Activated T-cell treated with anti-CD3 and anti-CD28 coated beads, Interleukin-2, amount 50 U/mL, for 4 hours (primary cell): ENCODE measurements at regions not wholly inside any gene's neighbourhood (a gene's known extent, or its start where the extent isn't known, plus 50 kb on each side); places are given as distances from the start of the nearest gene placed in this dataset.

Source experiments
- ATAC-seq, 2 donors: fragments of 200-7000 bp; cut with Tn5 transposase; one replicate each; pipeline ENCODE4 v1.10.0; 2021
- DNase-seq: peaks from one replicate; pipeline ENCODE4 v3.0.0-alpha.2; 2020
- H3K27me3 Mint-ChIP-seq: one replicate; pipeline ENCODE4 v1.8.0; 2021; ENCODE audit warnings: low read depth, mixed read lengths
- H3K36me3 Mint-ChIP-seq: one replicate; pipeline ENCODE4 v1.8.0; 2022; ENCODE audit warnings: mixed read lengths; ENCODE audit not compliant: insufficient read depth
- H3K4me1 Mint-ChIP-seq: one replicate; pipeline ENCODE4 v1.8.0; 2021; ENCODE audit warnings: low read depth, mixed read lengths
- H3K4me3 Mint-ChIP-seq: one replicate; pipeline ENCODE4 v1.8.0; 2021; ENCODE audit warnings: mild to moderate bottlenecking, moderate library complexity, mixed read lengths
- H3K9me3 Mint-ChIP-seq: one replicate; pipeline ENCODE4 v1.8.0; 2021; ENCODE audit warnings: mixed read lengths

DNA sequence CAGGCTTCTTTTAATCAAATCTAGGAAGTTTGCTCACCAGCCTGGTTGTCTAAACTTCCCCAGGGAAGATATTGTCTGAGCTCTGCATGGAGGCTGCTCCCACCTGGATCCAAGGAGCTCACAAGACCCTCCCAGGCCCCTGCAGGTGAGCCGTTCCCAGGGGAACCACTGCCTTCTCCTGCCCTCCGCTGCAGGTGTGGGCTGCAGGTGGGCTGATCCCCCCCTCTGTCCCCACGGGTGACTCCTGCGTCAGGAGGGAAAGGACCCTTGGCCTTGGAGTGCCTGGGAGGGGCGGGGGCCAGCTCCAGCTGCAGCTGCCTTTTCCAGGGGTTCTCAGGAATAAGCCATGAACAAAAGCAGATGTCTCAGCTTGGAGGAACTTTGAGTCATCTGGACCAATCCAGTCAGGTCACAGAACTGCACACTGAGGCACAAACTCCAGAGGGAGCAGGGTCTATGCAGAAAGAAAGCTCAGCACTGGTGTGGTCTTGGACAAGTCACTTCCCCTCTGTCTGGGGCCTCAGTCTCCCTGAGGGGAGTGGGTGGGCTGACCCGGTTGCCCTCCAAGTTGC is 246.6 kb upstream of the RTL1 start:
- Mint-ChIP-seq H3K4me3 (no peak overlapping the region), H3K27me3 (peaks cover 7% of the 10 kb centered on the region), H3K9me3 (peaks cover 28% of the 10 kb centered on the region), H3K36me3 (no peaks in the 10 kb centered on the region), H3K4me1 (no peaks in the 10 kb centered on the region)
- no peak for ATAC-seq
- no peak for DNase-seq

DNA sequence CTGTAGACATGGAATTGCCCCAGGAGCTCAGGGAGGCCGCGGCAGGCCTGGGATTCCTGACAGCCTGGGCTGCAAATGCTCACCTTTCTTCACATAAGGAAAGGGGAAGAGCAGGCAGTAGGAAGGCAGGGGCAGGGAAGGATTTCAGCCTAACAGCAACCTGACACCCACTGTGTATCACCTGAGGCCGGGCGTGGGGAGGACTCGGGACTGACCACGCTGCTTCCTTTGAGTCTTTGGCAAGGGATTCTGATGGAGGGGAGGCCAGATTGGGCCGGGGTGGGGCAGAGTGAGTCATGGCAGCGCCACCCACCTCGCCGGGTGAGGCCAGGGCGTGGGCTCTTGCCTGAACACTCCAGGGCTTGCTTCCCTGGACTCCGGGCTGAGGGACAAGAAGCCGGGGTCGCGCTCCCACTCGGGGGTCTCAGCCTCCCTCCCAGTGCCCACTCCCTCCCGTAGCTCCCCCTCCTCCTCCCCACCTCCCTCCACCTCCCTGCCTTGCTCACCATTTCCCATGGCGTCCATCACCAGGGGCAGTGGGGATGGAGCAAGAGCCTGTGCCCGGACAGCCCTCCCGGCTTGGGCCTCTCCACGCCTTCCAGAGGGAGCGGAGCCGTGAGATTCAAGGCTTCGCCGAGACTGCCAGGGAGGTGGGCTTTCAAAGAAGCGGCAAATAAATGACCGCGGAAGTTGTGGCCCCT is 247.9 kb upstream of the RTL1 start:
- ATAC-seq = no peak
- no peak for DNase-seq
- H3K36me3 Mint-ChIP-seq = no peaks in the 10 kb centered on the region
- H3K4me3 Mint-ChIP-seq = no peak overlapping the region
- peaks cover 14% of the 10 kb centered on the region for H3K27me3 Mint-ChIP-seq
- peaks cover 20% of the 10 kb centered on the region for H3K9me3 Mint-ChIP-seq
- no peaks in the 10 kb centered on the region for H3K4me1 Mint-ChIP-seq

DNA sequence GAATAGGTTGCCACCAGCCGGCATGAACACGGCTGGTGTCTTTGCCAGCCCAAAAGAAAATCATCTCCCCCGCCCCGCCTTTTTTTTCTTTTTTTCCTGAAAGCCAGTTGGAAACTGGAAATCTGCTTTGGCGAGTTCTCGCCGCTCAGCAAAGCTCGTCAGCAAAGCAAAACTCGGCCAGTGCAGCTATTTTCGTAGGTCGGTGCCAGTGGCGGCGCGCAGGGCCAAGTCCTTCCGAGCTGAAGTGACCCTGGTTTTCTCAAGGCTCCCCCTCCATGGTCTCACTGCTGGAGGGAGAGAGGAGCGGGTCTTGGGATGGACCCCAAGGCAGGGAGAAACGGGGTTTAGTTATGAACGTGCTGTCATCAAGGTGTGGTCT is 248.4 kb upstream of the RTL1 start:
- Mint-ChIP-seq H3K4me3 (no peak overlapping the region), H3K36me3 (no peaks in the 10 kb centered on the region), H3K4me1 (no peaks in the 10 kb centered on the region), H3K9me3 (peaks cover 20% of the 10 kb centered on the region), H3K27me3 (peaks cover 14% of the 10 kb centered on the region)
- ATAC-seq (no peak), DNase-seq (no peak)

DNA sequence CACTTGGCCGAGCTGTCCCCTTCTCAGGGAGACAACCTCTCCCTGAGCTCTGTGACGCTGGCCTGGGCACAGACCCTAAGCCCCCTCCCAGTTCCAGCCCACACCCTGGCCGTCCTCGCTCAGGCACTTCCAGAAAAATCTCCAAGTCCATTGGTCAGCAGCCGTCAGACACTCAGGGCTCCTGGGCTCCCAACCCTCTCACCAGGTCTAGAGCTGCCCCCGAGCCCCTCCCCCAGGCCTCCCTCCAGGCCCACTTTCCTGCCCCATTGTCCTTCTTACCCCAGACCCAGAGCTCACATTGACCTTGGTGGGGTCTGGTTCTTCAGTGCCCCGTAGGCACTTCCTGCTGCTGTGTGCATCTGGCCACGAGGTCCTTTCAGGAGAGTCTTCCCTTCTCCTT is 249.3 kb upstream of the RTL1 start:
- H3K9me3 Mint-ChIP-seq = peaks cover 11% of the 10 kb centered on the region
- ATAC-seq = no peak
- peaks cover 14% of the 10 kb centered on the region for H3K27me3 Mint-ChIP-seq
- no peak for DNase-seq
- H3K4me3 Mint-ChIP-seq = no peak overlapping the region
- no peaks in the 10 kb centered on the region for H3K36me3 Mint-ChIP-seq
- no peaks in the 10 kb centered on the region for H3K4me1 Mint-ChIP-seq

DNA sequence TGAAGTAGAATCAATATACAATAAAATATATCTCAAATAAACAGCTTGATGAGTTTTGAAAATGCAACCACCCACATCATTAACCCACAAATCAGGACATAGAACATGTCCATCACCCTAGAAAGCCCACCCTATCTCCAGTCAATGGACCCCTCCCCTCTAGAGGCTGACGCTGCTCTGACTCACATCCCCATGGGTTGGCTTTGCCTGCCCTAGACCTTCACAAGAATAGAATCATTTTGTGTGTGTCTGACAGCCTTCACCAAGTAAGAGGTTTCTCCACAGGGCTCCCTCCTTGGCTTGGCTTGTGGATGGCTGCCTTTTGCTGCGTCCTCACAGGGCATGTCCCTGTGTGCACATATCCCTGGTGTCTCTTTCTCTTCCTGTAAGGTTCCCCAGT is 250.2 kb upstream of the RTL1 start:
- Mint-ChIP-seq H3K36me3 (no peaks in the 10 kb centered on the region), H3K4me3 (no peak overlapping the region), H3K27me3 (peaks cover 14% of the 10 kb centered on the region), H3K4me1 (no peaks in the 10 kb centered on the region), H3K9me3 (peaks cover 4% of the 10 kb centered on the region)
- ATAC-seq (no peak), DNase-seq (no peak)

DNA sequence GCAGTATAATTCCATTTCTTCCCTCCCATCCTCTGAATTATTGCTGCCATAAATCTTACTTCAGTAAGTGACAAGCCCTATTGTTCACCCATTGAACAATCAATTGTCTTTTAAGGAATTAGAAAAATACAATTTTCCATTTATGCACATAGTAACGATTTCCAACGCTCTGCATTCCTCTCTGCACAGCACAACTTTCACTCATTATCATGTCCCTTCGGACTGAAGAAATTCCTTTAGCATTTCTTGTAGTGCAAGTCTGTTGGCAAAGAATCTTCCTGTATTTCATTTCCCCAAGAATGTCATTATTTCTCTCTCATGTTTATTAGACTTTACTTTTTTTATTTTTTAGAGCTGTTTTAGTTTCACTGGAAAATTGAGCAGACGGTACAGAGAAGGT is 252.1 kb upstream of the RTL1 start:
- no peaks in the 10 kb centered on the region for H3K4me1 Mint-ChIP-seq
- H3K9me3 Mint-ChIP-seq = no peaks in the 10 kb centered on the region
- H3K4me3 Mint-ChIP-seq = no peak overlapping the region
- H3K36me3 Mint-ChIP-seq = no peaks in the 10 kb centered on the region
- ATAC-seq (no peak), DNase-seq (no peak)
- H3K27me3 Mint-ChIP-seq = peaks cover 17% of the 10 kb centered on the region

DNA sequence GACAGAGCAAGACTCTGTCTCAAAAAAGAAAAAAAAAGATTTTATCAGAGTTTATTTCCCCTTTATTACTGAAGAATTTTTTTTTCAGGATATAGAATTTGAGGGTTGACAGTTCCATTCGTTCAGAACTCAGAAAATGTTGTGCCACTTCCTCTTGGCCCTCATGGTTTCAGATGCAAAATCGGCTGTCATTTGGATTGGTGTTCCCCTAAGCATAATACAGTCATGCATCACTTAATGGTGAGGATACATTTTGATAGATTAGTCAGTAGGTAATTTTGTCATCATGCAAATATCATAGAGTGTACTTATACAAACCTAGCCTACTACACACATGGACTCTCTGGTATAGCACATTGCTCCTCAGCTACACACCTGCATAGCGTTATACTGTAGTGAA is 263.9 kb upstream of the RTL1 start:
- no peak for DNase-seq
- ATAC-seq = no peak
- Mint-ChIP-seq H3K9me3 (peaks cover 26% of the 10 kb centered on the region), H3K4me1 (no peaks in the 10 kb centered on the region), H3K27me3 (peaks cover 8% of the 10 kb centered on the region), H3K4me3 (no peak overlapping the region), H3K36me3 (no peaks in the 10 kb centered on the region)

DNA sequence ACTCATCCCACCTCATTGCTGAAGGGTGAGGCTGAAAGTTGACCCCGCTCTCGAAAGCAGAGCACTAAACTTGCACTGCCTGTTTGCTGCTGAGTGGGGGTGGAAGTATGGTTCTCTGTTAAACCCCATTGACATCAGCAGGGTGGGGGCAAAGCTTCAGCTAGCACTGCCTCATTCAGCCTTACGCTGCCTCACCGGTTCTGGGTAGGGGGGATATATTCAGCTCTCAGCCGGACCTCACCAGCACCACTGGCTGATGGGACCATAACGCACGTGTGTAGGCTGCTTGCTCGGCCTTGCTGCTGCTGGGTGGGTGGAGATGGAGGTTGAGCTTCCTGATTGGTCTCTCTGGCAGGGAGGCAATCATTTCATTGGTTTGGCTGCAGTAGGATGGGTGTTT is 265.7 kb upstream of the RTL1 start:
- no peak for ATAC-seq
- Mint-ChIP-seq H3K27me3 (peaks cover 10% of the 10 kb centered on the region), H3K36me3 (no peaks in the 10 kb centered on the region), H3K9me3 (peaks cover 26% of the 10 kb centered on the region), H3K4me3 (no peak overlapping the region), H3K4me1 (no peaks in the 10 kb centered on the region)
- no peak for DNase-seq

DNA sequence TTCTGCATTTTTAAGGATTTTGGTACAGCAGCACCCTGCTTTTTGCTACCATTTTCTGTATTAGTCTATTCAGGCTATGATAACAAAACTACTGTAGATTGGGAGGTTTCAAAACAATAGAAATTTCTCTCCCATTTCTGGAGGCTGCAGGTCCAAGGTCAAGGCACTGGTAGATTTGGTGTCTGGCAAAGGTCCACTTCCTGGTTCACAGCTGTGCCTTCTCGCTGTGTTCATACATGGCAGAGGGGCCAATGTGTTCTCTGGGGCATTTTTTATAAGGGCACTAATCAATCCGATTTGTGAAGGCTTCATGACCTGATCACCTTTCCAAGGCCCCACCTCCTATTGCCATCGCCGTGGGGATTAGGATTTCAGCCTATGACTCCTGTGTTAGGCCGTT is 268.1 kb upstream of the RTL1 start:
- peaks cover 16% of the 10 kb centered on the region for H3K9me3 Mint-ChIP-seq
- ATAC-seq = no peak
- DNase-seq = no peak
- H3K27me3 Mint-ChIP-seq = peaks cover 10% of the 10 kb centered on the region
- no peaks in the 10 kb centered on the region for H3K4me1 Mint-ChIP-seq
- no peak overlapping the region for H3K4me3 Mint-ChIP-seq
- H3K36me3 Mint-ChIP-seq = no peaks in the 10 kb centered on the region

DNA sequence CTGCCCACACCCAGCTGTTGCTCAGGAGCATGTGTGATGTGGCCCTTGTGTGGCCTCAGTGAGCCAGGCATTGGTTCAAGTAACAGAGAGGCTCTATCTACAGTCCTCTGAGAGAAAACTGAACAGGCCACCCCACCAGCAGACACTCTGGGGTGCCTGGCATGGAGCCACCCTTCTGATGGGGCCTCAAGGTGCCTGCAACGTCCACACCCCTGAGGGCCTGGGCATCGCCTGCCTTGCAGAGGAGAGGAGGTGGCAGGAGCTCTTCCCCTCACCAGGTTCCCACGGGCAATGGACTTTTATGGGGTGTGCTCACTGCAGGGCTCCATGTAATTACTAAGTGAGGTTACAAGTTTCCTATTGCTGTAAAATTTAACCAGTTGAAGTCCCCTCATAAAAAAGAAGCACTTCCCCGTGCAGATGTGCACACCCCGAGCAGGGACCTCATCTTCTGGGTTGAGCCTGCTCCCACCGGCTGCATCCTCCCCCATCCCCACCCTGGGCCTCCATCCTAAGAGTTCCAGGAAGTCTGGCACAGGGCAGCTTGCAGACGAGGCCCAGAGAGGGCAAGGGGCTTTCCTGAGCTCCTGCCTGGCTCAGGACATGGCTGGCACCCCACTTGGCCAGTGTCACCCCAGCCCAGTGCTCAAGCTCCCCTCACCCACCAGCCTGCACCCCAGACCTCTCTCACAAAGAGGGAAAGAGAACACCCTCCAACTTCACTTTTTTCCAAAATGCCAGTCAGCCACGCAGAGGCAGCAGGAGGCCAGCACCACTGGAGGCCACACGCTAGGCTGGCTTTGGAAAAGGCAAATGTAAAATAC is 270.4 kb upstream of the RTL1 start:
- DNase-seq = no peak
- Mint-ChIP-seq H3K4me1 (no peaks in the 10 kb centered on the region), H3K9me3 (no peaks in the 10 kb centered on the region), H3K36me3 (no peaks in the 10 kb centered on the region), H3K27me3 (peaks cover 8% of the 10 kb centered on the region), H3K4me3 (no peak overlapping the region)
- ATAC-seq = no peak

DNA sequence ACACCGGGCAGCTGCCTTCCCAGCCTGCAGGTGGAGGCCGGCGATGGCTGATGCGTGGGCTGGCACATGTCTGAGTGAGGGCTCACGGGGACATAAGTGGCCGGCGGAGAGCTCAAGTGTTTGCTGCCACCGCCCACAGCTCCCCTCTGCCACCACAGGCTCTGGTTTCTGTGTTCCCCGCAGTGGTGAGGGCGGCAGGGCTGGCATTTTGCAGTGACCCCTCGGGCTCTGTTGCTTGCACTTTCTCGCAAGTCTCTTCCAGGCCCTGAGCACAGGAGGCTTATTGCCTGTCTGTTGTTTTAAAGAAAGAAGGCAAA is 271.0 kb upstream of the RTL1 start:
- Mint-ChIP-seq H3K36me3 (no peaks in the 10 kb centered on the region), H3K4me3 (no peak overlapping the region), H3K9me3 (no peaks in the 10 kb centered on the region), H3K4me1 (no peaks in the 10 kb centered on the region), H3K27me3 (peaks cover 8% of the 10 kb centered on the region)
- ATAC-seq (no peak), DNase-seq (no peak)

DNA sequence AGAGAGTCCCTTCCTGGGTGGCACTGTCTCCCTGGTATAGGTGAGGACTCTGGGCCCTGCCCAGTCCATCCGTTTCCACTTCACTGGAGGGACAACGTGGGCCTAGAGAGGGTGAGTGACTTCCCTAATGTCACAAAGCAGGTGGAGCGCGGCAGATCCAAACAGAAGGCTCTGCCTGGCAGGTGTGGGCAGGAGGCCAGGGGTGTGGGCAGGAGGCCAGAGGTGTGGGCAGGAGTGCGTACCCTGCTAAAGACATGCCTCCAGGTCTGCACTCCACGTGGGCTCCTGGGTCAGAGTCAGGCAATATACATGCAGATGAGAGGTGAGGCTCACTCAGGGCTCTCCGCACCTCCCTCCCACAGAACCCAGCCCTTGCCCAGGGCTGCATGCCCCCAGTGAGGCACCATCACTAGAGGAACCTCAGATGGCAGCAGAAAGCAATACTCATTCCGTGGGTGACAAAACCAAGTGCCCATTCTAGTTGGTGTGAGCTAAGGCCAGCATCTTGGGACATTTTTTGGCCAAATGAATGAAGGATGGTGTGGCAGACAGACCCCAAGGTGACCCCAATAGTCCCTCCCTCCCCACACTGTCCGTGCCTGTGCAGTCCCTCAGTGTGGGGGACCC is 271.6 kb upstream of the RTL1 start:
- Mint-ChIP-seq H3K36me3 (no peaks in the 10 kb centered on the region), H3K9me3 (no peaks in the 10 kb centered on the region), H3K4me1 (no peaks in the 10 kb centered on the region), H3K4me3 (no peak overlapping the region), H3K27me3 (peaks cover 8% of the 10 kb centered on the region)
- DNase-seq = no peak
- ATAC-seq = no peak

DNA sequence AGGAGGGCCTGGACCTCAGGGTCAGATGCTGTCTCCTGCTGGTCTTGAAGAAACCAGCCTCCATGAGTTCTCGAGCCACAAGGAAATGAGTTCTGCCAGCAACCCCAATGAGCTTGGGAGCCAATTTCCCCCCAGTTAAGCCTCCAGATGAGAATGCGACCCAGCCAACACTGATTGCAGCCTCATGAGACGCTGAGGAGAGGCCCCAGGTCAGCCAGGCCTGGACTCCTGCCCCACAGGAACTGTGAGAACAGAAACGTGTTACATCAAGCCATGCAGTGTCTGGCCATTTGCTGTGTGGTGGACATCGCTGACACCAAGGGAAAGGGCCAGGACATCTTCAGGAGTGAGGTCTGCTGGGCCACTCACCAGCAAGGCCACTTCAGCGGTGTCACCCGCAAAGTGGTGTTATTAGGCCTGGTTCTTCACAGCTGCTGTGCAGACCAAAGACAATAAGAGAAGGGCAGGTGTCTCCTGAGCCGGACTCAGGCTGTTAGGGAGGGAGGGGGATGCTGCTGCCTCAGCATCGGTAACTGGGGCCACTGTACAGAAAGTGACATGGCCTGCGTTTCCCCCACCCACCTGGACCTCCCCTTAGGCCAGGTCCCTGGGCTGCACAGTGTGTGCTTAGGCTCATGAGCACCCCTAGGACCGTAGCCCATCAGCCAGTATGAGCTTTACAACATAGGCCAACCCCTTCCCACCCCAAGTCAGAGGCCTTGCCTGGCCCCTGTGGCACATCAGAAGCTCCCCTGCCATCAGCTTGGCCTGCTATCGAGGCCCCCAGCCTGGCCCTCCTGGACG is 272.4 kb upstream of the RTL1 start:
- Mint-ChIP-seq H3K4me3 (no peak overlapping the region), H3K4me1 (no peaks in the 10 kb centered on the region), H3K9me3 (no peaks in the 10 kb centered on the region), H3K36me3 (no peaks in the 10 kb centered on the region), H3K27me3 (peaks cover 7% of the 10 kb centered on the region)
- no peak for DNase-seq
- ATAC-seq = no peak

DNA sequence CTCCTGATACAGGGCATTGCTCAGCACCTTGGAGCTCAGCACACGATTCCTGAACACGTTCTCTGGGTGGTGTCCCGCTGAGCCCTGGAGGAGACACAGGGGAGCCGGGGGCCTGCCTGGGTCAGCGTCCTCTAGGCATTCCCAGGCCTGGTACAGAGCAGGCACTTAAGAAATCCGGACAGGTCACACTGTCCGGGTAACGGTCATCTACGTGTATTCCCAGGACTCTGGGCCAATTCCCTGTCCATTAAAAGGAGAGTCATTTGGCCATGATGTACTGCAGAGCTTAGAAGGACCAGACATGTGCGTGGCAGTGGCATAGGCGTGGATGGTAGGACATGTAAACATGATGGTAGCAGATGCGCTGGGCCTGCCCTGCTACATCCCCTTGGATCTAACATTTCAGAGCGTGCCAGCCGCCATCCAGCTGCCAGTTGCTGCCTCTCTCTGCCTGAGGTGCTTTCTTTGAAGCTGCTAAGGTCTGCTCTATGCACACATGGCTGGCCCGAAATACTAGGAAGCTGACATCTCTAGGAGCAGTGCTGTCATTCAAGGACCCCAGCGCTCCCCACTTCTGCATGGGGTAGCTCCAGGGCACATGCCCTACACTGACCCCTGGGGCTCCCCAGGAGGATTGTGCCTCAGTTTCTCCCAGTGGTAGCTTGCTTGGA is 273.1 kb upstream of the RTL1 start:
- no peaks in the 10 kb centered on the region for H3K36me3 Mint-ChIP-seq
- no peak for ATAC-seq
- no peak for DNase-seq
- no peak overlapping the region for H3K4me3 Mint-ChIP-seq
- H3K9me3 Mint-ChIP-seq = no peaks in the 10 kb centered on the region
- H3K27me3 Mint-ChIP-seq = peaks cover 7% of the 10 kb centered on the region
- no peaks in the 10 kb centered on the region for H3K4me1 Mint-ChIP-seq
